ENCODE measurements at regions not wholly inside any gene's neighbourhood (a gene's known extent, or its start where the extent isn't known, plus 50 kb on each side); places are given as distances from the start of the nearest gene placed in this dataset.

DNA sequence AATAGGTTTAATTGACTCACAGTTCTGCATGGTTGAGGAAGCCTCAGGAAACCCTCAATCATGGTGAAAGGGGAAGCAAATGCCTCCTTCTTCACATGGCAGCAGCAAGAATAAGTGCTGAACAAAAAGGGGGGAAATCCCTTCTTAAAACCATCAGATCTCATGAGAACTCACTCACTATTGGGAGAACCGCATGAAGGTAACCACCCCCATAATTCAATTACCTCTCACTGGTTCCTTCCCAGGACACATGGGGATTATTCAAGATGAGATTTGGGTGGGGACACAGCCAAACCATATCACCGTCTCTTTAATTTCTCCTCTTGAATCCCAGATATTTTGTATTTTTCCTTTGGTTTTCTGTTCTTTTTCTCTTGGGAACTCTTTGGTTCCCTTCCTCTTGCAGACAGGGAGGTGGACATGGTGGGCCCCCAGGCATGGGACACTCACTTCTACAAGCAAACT, 223.6 kb downstream of the TBXT start:
- no peak overlapping the region for H3K4me3 ChIP-seq (ENCODE audit: low read length)
- DNase-seq (ENCODE audit: low read depth), result no peak
- TF ChIP-seq CTCF (conservative IDR thresholded peaks at IDR 0.05; ENCODE audit: low read length), result no peak

- TF ChIP-seq CTCF (conservative IDR thresholded peaks at IDR 0.05; ENCODE audit: low read length), result no peak
- H3K4me3 ChIP-seq (ENCODE audit: low read length), result no peak overlapping the region
- no peak for DNase-seq (ENCODE audit: low read depth)
Observed at GRCh38 chr6:165941786-165942185, 225.9 kb downstream of the TBXT start.

- H3K4me3 ChIP-seq (ENCODE audit: low read length), result no peak overlapping the region
- DNase-seq (ENCODE audit: low read depth), result no peak
- no peak for TF ChIP-seq CTCF (conservative IDR thresholded peaks at IDR 0.05; ENCODE audit: low read length)
Observed at GRCh38 chr6:165941249-165941775, 226.3 kb downstream of the TBXT start.

DNA sequence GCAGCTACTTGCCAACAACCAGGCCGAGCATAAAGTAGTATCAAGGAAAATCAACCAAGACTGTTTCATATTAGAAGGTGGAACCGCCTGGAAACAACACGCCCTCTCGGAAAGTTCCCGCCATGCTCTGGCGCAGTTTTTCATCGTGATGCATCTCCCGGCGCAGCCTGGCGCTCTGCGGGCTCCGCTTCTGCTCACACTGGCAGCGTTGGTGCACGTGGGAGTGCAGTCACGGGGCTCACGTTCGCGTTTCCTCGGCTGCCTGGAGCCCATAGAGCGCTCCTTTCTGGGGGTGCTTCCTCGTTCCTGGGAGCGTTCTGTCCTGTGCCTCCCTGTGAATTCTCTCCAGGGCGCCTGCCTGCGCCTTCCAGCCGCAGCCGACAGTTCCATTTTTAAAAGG, 227.3 kb downstream of the TBXT start:
- TF ChIP-seq CTCF (conservative IDR thresholded peaks at IDR 0.05; ENCODE audit: low read length), result no peak
- H3K4me3 ChIP-seq (ENCODE audit: low read length), result no peak overlapping the region
- no peak for DNase-seq (ENCODE audit: low read depth)

DNA sequence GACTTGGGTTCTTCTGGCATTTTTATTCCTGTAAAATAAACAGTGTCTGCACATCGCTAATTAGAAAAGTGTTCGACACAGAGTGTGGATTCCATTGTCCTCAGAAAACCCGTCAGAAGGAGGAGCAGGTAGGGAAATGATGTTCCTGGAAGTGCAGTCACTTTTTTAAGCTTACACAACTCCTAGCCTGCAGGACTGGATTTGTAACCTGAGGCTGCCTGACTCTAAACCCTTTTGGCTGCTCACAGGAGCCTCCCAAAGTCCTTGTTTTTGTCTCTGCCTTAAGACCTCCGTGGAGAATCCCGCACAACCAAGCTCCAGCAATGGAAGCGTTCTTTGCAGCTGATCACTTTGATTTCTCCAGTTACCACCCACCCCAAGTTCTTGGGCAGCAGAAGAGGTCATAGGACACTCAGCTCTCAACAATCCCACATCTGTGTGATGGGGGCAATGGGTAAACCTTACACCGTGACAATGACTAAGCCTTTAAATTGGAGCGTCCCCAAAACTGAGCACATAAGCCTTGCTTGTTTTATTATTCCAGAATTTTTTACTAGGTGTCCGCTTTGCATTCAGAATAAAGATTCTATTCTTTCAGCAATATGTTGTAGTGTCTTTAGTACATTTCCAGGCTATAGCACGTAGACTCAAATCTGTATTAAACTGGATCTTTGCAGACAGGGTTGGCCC, 227.9 kb downstream of the TBXT start:
- no peak for TF ChIP-seq CTCF (conservative IDR thresholded peaks at IDR 0.05; ENCODE audit: low read length)
- DNase-seq (ENCODE audit: low read depth), result no peak
- no peak overlapping the region for H3K4me3 ChIP-seq (ENCODE audit: low read length)

- no peak for TF ChIP-seq CTCF (conservative IDR thresholded peaks at IDR 0.05; ENCODE audit: low read length)
- no peak for DNase-seq (ENCODE audit: low read depth)
- H3K4me3 ChIP-seq (ENCODE audit: low read length), result no peak overlapping the region
Observed at GRCh38 chr6:165939047-165939446, 228.6 kb downstream of the TBXT start.

Data from AG10803 (cell line).